CD14-positive monocyte (primary cell): ENCODE measurements at regions not wholly inside any gene's neighbourhood (a gene's known extent, or its start where the extent isn't known, plus 50 kb on each side); places are given as distances from the start of the nearest gene placed in this dataset.

Experiments
- DNase-seq, 3 donors: peaks; one replicate each; pipeline ENCODE4 v3.0.0-alpha.2; 2011 to 2022
- H2AFZ ChIP-seq: 2 replicates; pipeline ENCODE4 v1.6.0; 2012; ENCODE audit warnings: mild to moderate bottlenecking, low read depth, low read length, inconsistent platforms; ENCODE audit not compliant: insufficient read depth, poor library complexity, severe bottlenecking
- H3K27ac ChIP-seq, 2 donors: 1 replicate in 1 of 2; 2 replicates in 1 of 2; pipeline ENCODE4 v1.5.1; 2012 to 2013; ENCODE audit warnings: low read length in 2 of 2, control low read depth in 1 of 2, inconsistent platforms in 1 of 2, low read depth in 1 of 2, mild to moderate bottlenecking in 1 of 2
- H3K27me3 ChIP-seq, 2 donors: one replicate each; pipeline versions ENCODE4 v1.6.0 to v1.6.1; 2011 to 2013; ENCODE audit warnings: low read length in 2 of 2; ENCODE audit not compliant: control insufficient read depth in 2 of 2, insufficient read depth in 2 of 2
- H3K36me3 ChIP-seq, 2 donors: replicated peaks in 1 of 2; 1 replicate in 1 of 2; 2 replicates in 1 of 2; pipeline versions ENCODE4 v1.5.1 to v1.6.1; 2012 to 2013; ENCODE audit warnings: low read length in 2 of 2, control low read depth in 1 of 2, inconsistent platforms in 1 of 2, mild to moderate bottlenecking in 1 of 2; ENCODE audit not compliant: insufficient read depth in 2 of 2, control insufficient read depth in 1 of 2
- H3K4me1 ChIP-seq, 2 donors: 1 replicate in 1 of 2; 2 replicates in 1 of 2; pipeline versions ENCODE4 v1.5.1 to v1.6.1; 2012 to 2013; ENCODE audit warnings: low read length in 2 of 2, control low read depth in 1 of 2, inconsistent platforms in 1 of 2, mild to moderate bottlenecking in 1 of 2, moderate library complexity in 1 of 2; ENCODE audit not compliant: insufficient read depth in 2 of 2, control insufficient read depth in 1 of 2
- H3K4me2 ChIP-seq: replicated peaks from 2 replicates; pipeline ENCODE3; 2012; ENCODE audit warnings: low read length, moderate library complexity, mild to moderate bottlenecking; ENCODE audit not compliant: poor library complexity, severe bottlenecking; ENCODE audit errors: extremely low read depth
- H3K4me3 ChIP-seq, 3 experiments: fragments of 200-600 bp in 1 of 3; sonication (generic) in 1 of 3; replicated peaks in 1 of 3; 1 replicate in 2 of 3; 2 replicates in 1 of 3; pipeline ENCODE4 v1.5.1; 2011 to 2013; ENCODE audit warnings: low read length in 3 of 3, mild to moderate bottlenecking in 3 of 3, control low read depth in 2 of 3, low read depth in 2 of 3, inconsistent platforms in 1 of 3, moderate library complexity in 1 of 3
- H3K79me2 ChIP-seq: 2 replicates; pipeline ENCODE4 v1.6.0; 2012; ENCODE audit warnings: mild to moderate bottlenecking, control low read depth, inconsistent platforms, low read length, moderate library complexity; ENCODE audit not compliant: insufficient read depth
- H3K9ac ChIP-seq: 2 replicates; pipeline ENCODE4 v1.6.0; 2017; ENCODE audit warnings: low read length, mild to moderate bottlenecking; ENCODE audit not compliant: insufficient read depth, poor library complexity, severe bottlenecking
- H3K9me3 ChIP-seq, 2 donors: replicated peaks in 1 of 2; 1 replicate in 1 of 2; 2 replicates in 1 of 2; pipeline versions ENCODE4 v1.5.1 to v1.6.1; 2012 to 2013; ENCODE audit warnings: low read length in 2 of 2, control low read depth in 1 of 2; ENCODE audit not compliant: control insufficient read depth in 1 of 2, insufficient read depth in 1 of 2
- H4K20me1 ChIP-seq: 2 replicates; pipeline ENCODE4 v1.6.0; 2012; ENCODE audit warnings: mild to moderate bottlenecking, low read length, control low read depth, moderate library complexity; ENCODE audit not compliant: insufficient read depth
- H3K27ac Mint-ChIP-seq, 7 donors: one replicate each; pipeline ENCODE4 v1.8.0; 2020; ENCODE audit warnings: mild to moderate bottlenecking in 7 of 7, mixed read lengths in 7 of 7, moderate library complexity in 6 of 7, inconsistent platforms in 2 of 7
- H3K27me3 Mint-ChIP-seq, 3 donors: one replicate each; pipeline ENCODE4 v1.8.0; 2021 to 2022; ENCODE audit warnings: low read depth in 3 of 3, mild to moderate bottlenecking in 3 of 3, mixed read lengths in 3 of 3, moderate library complexity in 3 of 3, inconsistent platforms in 1 of 3
- H3K36me3 Mint-ChIP-seq, 2 donors: one replicate each; pipeline ENCODE4 v1.8.0; 2020; ENCODE audit warnings: mixed read lengths in 2 of 2, inconsistent platforms in 1 of 2, mild to moderate bottlenecking in 1 of 2
- H3K4me1 Mint-ChIP-seq: one replicate; pipeline ENCODE4 v1.8.0; 2020; ENCODE audit warnings: mild to moderate bottlenecking, mixed read lengths
- H3K4me3 Mint-ChIP-seq, 2 donors: one replicate each; pipeline ENCODE4 v1.8.0; 2020; ENCODE audit warnings: mild to moderate bottlenecking in 2 of 2, mixed read lengths in 2 of 2, moderate library complexity in 1 of 2
- H3K9me3 Mint-ChIP-seq, 7 donors: one replicate each; pipeline ENCODE4 v1.8.0; 2020 to 2022; ENCODE audit warnings: mixed read lengths in 7 of 7, mild to moderate bottlenecking in 6 of 7, moderate library complexity in 6 of 7, inconsistent platforms in 2 of 7
- CTCF ChIP-seq: fragments of 200-600 bp; IDR thresholded peaks from one replicate; pipeline ENCODE4 v1.8.0; 2022; ENCODE audit warnings: antibody characterized with exemption, mild to moderate bottlenecking
- WGBS: methylation state at CpG from one replicate; pipeline ENCODE4 v1.1.5; 2013; ENCODE audit warnings: missing lambda C conversion rate; ENCODE audit not compliant: insufficient coverage; 5-methylcytosine and 5-hydroxymethylcytosine counted together
- intact Hi-C, 2 donors: fragments of 100-400 bp; cut with micrococcal nuclease; formaldehyde crosslinking; loops; one replicate each; pipeline versions ENCODE4 v1.15.0 to v1.15.1; 2023

- H3K79me2 ChIP-seq = no peaks in the 10 kb centered on the region
- H2AFZ ChIP-seq = no peak overlapping the region
- Mint-ChIP-seq H3K36me3 (no peaks in the 10 kb centered on the region), H3K27ac (no peak overlapping the region), H3K4me1 (no peaks in the 10 kb centered on the region), H3K4me3 (no peak overlapping the region), H3K9me3 (peaks cover 0 to 4% (median 0%) of the 10 kb centered on the region in 7 donors), H3K27me3 (peaks cover 0 to 4% (median 0%) of the 10 kb centered on the region in 3 donors)
- H3K27me3 ChIP-seq = no peaks in the 10 kb centered on the region
- intact Hi-C loops = no loop called here
- no peak overlapping the region for H3K9ac ChIP-seq
- no peak for TF ChIP-seq CTCF
- no peak overlapping the region for H3K4me3 ChIP-seq
- H3K4me1 ChIP-seq = no peaks in the 10 kb centered on the region
- no peak overlapping the region for H3K27ac ChIP-seq
- no CpG with 5 or more reads among the region's 2 CpGs for WGBS
- no peak overlapping the region for H3K4me2 ChIP-seq
- no peaks in the 10 kb centered on the region for H3K9me3 ChIP-seq
- no peaks in the 10 kb centered on the region for H4K20me1 ChIP-seq
- H3K36me3 ChIP-seq = no peaks in the 10 kb centered on the region
- no peak for DNase-seq
Measured at GRCh38 chr16:52832771-52833170, 219.9 kb downstream of the CHD9NB start.

GRCh38 chr16:52827456-52827855 lies 225.2 kb downstream of the CHD9NB start:
- Histone ChIP-seq H4K20me1 (no peaks in the 10 kb centered on the region), H3K4me1 (no peaks in the 10 kb centered on the region), H3K27ac (no peak overlapping the region), H3K4me2 (no peak overlapping the region), H3K9ac (no peak overlapping the region), H3K79me2 (no peaks in the 10 kb centered on the region), H3K36me3 (no peaks in the 10 kb centered on the region), H3K9me3 (no peaks in the 10 kb centered on the region), H3K27me3 (no peaks in the 10 kb centered on the region), H3K4me3 (no peak overlapping the region), H2AFZ (no peak overlapping the region)
- TF ChIP-seq CTCF = no peak
- no CpG with 5 or more reads among the region's 4 CpGs for WGBS
- intact Hi-C loops = no loop called here
- Mint-ChIP-seq H3K9me3 (peaks cover 0 to 6% (median 2%) of the 10 kb centered on the region in 7 donors), H3K4me1 (no peaks in the 10 kb centered on the region), H3K27ac (no peak overlapping the region), H3K27me3 (peaks cover 0 to 3% (median 3%) of the 10 kb centered on the region in 3 donors), H3K36me3 (no peaks in the 10 kb centered on the region), H3K4me3 (no peak overlapping the region)
- DNase-seq = no peak
